Dermis microvascular lymphatic vessel endothelial cell (primary cell): ENCODE measurements at regions not wholly inside any gene's neighbourhood (a gene's known extent, or its start where the extent isn't known, plus 50 kb on each side); places are given as distances from the start of the nearest gene placed in this dataset.

Experiments used
- DNase-seq, 2 donors: peaks; one replicate each; pipeline versions ENCODE4 v3.0.0 to v3.0.0-alpha.2; 2010; ENCODE audit warnings: low read depth in 2 of 2

- DNase-seq: no peak
Observed at GRCh38 chr6:167643223-167643622, 183.5 kb upstream of the AFDN start.

GRCh38 chr6:167643716-167644115 is 183.0 kb upstream of the AFDN start:
- no peak for DNase-seq

- no peak for DNase-seq
Observed at GRCh38 chr6:167644412-167645132, 182.1 kb upstream of the AFDN start.

GRCh38 chr6:167645368-167645767 is 181.3 kb upstream of the AFDN start:
- no peak for DNase-seq

- DNase-seq: peak in 1 of 2 donors; percentile 49
Observed at GRCh38 chr6:167647306-167647705, 179.4 kb upstream of the AFDN start.

GRCh38 chr6:167647737-167648470 is 178.8 kb upstream of the AFDN start:
- DNase-seq: no peak

- DNase-seq: peak; percentile 62 to 69
Observed at GRCh38 chr6:167648501-167649278, 178.0 kb upstream of the AFDN start.

- no peak for DNase-seq
Observed at GRCh38 chr6:167649476-167649875, 177.2 kb upstream of the AFDN start.

GRCh38 chr6:167650730-167651317 is 175.9 kb upstream of the AFDN start:
- DNase-seq: no peak

GRCh38 chr6:167651318-167652041 is 175.2 kb upstream of the AFDN start:
- no peak for DNase-seq

- no peak for DNase-seq
Observed at GRCh38 chr6:167652042-167652700, 174.5 kb upstream of the AFDN start.

- DNase-seq: no peak
Observed at GRCh38 chr6:167652701-167653095, 174.0 kb upstream of the AFDN start.

GRCh38 chr6:167653561-167653960 is 173.2 kb upstream of the AFDN start:
- no peak for DNase-seq

- DNase-seq: no peak
Observed at GRCh38 chr6:167654389-167654788, 172.3 kb upstream of the AFDN start.

GRCh38 chr6:167655174-167655821 is 171.4 kb upstream of the AFDN start:
- DNase-seq: no peak

- no peak for DNase-seq
Observed at GRCh38 chr6:167658106-167658505, 168.6 kb upstream of the AFDN start.

GRCh38 chr6:167659046-167659445 is 167.7 kb upstream of the AFDN start:
- no peak for DNase-seq

- DNase-seq: no peak
Observed at GRCh38 chr6:167660424-167660823, 166.3 kb upstream of the AFDN start.

- no peak for DNase-seq
Observed at GRCh38 chr6:167660944-167661551, 165.7 kb upstream of the AFDN start.

GRCh38 chr6:167661552-167662044 is 165.1 kb upstream of the AFDN start:
- DNase-seq: no peak
